Immature natural killer cell (primary cell): ENCODE measurements at regions not wholly inside any gene's neighbourhood (a gene's known extent, or its start where the extent isn't known, plus 50 kb on each side); places are given as distances from the start of the nearest gene placed in this dataset.

ENCODE experiments used
- DNase-seq, 3 donors: peaks; one replicate each; pipeline ENCODE4 v3.0.0; 2022; ENCODE audit warnings: mixed read lengths in 1 of 3
- H3K27ac Mint-ChIP-seq, 6 donors: one replicate each; pipeline ENCODE4 v1.8.0; 2020; ENCODE audit warnings: mixed read lengths in 6 of 6, mild to moderate bottlenecking in 5 of 6, inconsistent platforms in 4 of 6, moderate library complexity in 3 of 6
- H3K27me3 Mint-ChIP-seq, 3 donors: one replicate each; pipeline ENCODE4 v1.8.0; 2020 to 2021; ENCODE audit warnings: low read depth in 3 of 3, mild to moderate bottlenecking in 3 of 3, mixed read lengths in 3 of 3, moderate library complexity in 3 of 3, inconsistent platforms in 1 of 3
- H3K36me3 Mint-ChIP-seq, 3 donors: one replicate each; pipeline ENCODE4 v1.8.0; 2020; ENCODE audit warnings: mixed read lengths in 3 of 3, inconsistent platforms in 2 of 3, mild to moderate bottlenecking in 2 of 3
- H3K4me1 Mint-ChIP-seq, 2 donors: one replicate each; pipeline ENCODE4 v1.8.0; 2020; ENCODE audit warnings: inconsistent platforms in 2 of 2, mild to moderate bottlenecking in 2 of 2, mixed read lengths in 2 of 2, moderate library complexity in 1 of 2
- H3K4me3 Mint-ChIP-seq, 5 donors: one replicate each; pipeline ENCODE4 v1.8.0; 2020; ENCODE audit warnings: mild to moderate bottlenecking in 5 of 5, mixed read lengths in 5 of 5, inconsistent platforms in 3 of 5, moderate library complexity in 3 of 5
- H3K9me3 Mint-ChIP-seq, 6 donors: one replicate each; pipeline ENCODE4 v1.8.0; 2020; ENCODE audit warnings: mild to moderate bottlenecking in 6 of 6, mixed read lengths in 6 of 6, inconsistent platforms in 4 of 6, moderate library complexity in 3 of 6

DNA sequence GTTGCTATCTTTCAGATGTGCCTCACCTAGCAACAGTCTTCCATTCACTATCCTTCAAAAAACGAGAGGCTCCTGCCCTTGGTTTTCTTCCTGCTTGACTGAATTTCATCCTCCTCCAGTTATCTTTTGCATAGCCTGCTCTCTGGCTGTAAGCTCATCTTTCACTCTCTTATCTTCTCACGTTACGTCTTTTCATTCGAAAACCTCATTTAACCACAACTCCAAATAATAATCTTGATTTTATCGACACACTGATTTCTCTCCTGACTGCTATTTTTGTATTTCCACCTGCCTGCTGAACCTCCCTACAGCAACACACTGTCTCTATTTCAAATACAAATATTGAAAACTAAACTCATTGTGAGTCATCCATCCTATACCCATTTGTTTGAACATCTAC lies 230.7 kb upstream of the TMC3 start:
- Mint-ChIP-seq H3K4me3 (no peak overlapping the region), H3K4me1 (no peaks in the 10 kb centered on the region), H3K27me3 (peaks cover 2 to 8% (median 4%) of the 10 kb centered on the region in 3 donors), H3K9me3 (peaks cover 10 to 17% (median 15%) of the 10 kb centered on the region in 6 donors), H3K27ac (no peak overlapping the region), H3K36me3 (peaks cover 0 to 4% (median 0%) of the 10 kb centered on the region in 3 donors)
- DNase-seq = no peak

DNA sequence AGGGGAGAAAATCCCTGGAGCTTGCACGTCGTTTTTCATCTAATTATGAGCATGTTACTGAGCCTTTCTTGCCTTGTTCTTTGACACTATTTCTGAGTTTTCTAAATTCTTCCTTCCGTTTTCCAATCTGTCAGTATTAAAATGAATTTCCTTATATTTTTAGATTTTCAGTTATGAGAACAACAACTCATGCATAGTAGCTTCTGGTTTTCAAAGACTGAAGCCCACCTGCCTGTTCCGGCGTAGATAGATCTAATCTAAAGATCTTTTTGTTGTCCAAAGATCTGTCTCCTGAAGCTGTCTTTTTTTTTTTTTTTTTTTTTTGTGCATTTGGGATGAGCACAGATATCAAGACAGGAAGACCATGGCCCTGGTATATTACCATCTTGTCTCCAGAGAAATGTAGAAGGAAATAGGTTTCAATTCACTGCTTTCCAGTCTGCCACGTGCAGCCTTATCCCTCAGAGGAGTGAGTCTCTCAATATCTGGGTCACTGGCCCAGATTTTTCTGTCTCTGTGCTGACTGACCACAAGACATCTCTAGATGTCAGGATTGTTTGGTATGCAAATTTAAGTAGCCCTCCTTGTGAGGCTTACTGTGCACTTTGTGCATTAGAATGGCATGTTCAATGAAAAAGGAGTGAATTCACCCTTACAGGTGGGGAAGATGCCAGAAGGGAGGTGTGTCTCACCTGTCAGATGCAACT lies 222.3 kb upstream of the TMC3 start:
- H3K4me1 Mint-ChIP-seq = no peaks in the 10 kb centered on the region
- peaks cover 1 to 2% (median 2%) of the 10 kb centered on the region in 3 donors for H3K27me3 Mint-ChIP-seq
- H3K4me3 Mint-ChIP-seq = no peak overlapping the region
- no peak for DNase-seq
- H3K9me3 Mint-ChIP-seq = peaks cover 8 to 13% (median 10%) of the 10 kb centered on the region in 6 donors
- no peak overlapping the region for H3K27ac Mint-ChIP-seq
- H3K36me3 Mint-ChIP-seq = peaks cover 0 to 4% (median 0%) of the 10 kb centered on the region in 3 donors

DNA sequence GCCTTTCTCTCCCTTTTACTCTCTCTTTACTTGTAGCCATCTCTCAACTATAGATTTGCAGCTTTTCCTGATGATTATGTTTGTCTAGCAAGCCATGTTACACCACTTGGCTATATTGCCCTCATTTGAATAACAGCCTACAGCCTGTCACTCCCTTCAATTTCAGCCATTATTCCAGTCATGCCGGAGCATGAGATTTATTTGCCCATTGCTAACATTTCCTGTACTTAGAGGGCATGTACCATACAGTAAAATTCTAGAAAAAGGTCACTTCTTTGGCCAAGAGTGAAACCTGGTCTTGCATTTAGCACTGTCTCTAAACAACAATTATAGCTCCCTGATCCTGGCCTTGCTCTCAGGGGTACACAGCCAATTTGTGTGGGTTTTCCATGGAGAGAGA lies 221.7 kb upstream of the TMC3 start:
- Mint-ChIP-seq H3K4me3 (no peak overlapping the region), H3K9me3 (peaks cover 5 to 11% (median 7%) of the 10 kb centered on the region in 6 donors), H3K27ac (no peak overlapping the region), H3K36me3 (peaks cover 0 to 3% (median 0%) of the 10 kb centered on the region in 3 donors), H3K4me1 (no peaks in the 10 kb centered on the region), H3K27me3 (peaks cover 1 to 2% (median 2%) of the 10 kb centered on the region in 3 donors)
- no peak for DNase-seq

DNA sequence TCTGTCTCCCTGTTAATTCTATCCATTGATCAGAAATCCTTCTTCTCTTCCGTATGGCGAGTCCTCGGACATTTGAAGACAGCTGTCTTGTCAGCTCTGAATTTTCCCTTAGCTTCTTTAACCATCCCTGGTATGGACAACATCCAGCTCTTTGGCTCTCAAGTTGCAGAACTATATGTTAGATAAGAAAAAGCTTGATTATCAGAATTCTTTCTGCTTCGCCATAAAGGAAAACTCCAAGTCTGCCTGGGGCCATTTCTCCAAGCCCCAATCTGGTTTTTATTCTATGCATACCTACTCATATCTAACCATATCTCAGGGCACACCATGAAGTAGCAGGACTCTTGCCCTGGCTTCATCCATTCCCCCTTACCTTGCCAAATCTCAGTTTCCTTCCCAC lies 215.7 kb upstream of the TMC3 start:
- H3K4me3 Mint-ChIP-seq = no peak overlapping the region
- H3K36me3 Mint-ChIP-seq = no peaks in the 10 kb centered on the region
- no peak for DNase-seq
- H3K27ac Mint-ChIP-seq = no peak overlapping the region
- H3K27me3 Mint-ChIP-seq = peaks cover 0 to 5% (median 4%) of the 10 kb centered on the region in 3 donors
- H3K9me3 Mint-ChIP-seq = peaks cover 0 to 5% (median under 1%) of the 10 kb centered on the region in 6 donors
- no peaks in the 10 kb centered on the region for H3K4me1 Mint-ChIP-seq

DNA sequence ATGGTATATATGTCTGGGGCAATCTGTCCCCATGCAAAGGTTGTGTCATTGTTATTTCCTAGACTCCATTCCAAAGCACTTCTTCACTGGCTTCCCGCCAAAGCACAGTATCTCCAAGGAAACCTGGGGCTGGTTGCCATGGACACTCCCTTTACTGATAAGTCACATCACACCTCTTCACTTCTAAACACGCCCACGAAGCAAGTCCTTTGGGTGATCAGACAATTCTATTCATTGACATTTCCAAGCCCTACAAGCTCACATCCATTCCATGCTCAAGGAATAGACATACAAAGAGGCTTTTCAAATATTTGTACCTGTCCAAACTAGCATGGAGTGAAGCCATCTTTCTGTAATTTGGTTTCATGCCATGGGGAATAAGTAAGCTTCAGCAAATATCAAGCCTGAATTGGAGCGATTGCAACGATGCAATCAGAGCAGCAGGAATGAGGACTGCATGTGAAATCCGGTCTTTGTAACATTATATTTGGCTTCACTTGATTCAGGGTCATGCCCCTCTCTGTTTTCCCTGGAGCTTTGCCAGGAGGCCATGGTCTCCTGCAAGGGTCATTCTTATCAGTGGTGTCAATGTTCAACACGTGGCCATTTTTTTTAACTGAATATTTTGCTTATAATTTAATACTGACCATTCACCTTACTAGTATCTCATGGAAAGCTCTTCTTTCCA lies 201.6 kb upstream of the TMC3 start:
- H3K9me3 Mint-ChIP-seq = peaks cover 0 to 4% (median 0%) of the 10 kb centered on the region in 6 donors
- H3K4me1 Mint-ChIP-seq = no peaks in the 10 kb centered on the region
- no peaks in the 10 kb centered on the region for H3K36me3 Mint-ChIP-seq
- H3K27me3 Mint-ChIP-seq = peaks cover 2 to 11% (median 5%) of the 10 kb centered on the region in 3 donors
- no peak for DNase-seq
- no peak overlapping the region for H3K27ac Mint-ChIP-seq
- H3K4me3 Mint-ChIP-seq = no peak overlapping the region

DNA sequence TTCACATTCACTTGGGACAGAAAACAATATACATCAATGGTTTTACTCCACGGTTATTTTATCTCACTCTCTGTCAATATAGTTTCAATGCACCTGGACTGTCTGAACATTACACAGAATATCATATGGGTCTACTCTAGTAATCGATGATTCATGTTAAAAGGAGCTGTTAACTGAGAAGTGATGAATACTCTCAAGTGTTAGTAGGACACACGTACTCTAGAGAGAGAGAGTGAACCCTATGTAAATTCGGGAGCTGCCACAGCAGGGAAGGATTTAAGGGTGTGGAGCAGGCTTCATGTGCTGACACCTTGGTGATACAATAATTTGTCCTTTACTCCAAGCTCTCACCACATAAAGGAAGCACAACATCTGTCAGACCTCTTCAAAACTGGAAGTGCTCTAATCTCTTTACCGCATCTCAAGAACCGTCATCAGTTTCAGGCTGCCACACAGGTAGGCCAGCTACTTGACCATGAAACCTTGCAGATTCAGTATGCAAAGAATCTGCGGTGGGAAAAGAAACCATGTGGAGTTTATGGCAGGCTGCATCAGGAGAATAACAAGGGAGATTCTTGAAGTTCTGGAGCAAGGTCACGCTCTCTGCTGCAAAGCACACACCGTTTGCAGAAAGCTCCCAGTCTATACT lies 199.2 kb upstream of the TMC3 start:
- DNase-seq = no peak
- Mint-ChIP-seq H3K36me3 (no peaks in the 10 kb centered on the region), H3K27me3 (peaks cover 2 to 11% (median 2%) of the 10 kb centered on the region in 3 donors), H3K9me3 (peaks cover 0 to 1% (median 0%) of the 10 kb centered on the region in 6 donors), H3K4me1 (no peaks in the 10 kb centered on the region), H3K27ac (no peak overlapping the region), H3K4me3 (no peak overlapping the region)

DNA sequence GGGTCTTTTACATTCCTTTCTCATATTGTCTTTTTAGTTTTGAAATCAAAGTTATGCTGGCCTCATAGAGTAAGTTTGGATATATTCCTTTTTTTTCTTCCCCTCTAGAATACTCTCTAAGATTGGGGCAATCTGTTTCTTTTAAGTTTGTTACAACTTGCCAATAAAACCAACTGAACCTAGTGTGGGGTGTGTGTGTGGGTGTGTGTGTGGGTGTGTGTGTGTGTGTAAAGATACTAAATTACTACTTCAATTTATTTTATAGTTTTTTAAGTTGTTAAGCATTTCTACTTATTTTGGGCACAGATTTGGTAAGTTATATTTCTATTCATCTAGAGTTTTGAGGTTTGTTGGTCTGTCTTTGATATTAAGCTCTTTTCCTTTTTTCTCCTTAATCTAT lies 198.2 kb upstream of the TMC3 start:
- Mint-ChIP-seq H3K4me3 (no peak overlapping the region), H3K27ac (no peak overlapping the region), H3K4me1 (no peaks in the 10 kb centered on the region), H3K27me3 (peaks cover 2 to 11% (median 2%) of the 10 kb centered on the region in 3 donors), H3K36me3 (no peaks in the 10 kb centered on the region), H3K9me3 (peaks cover 0 to 1% (median 0%) of the 10 kb centered on the region in 6 donors)
- no peak for DNase-seq

DNA sequence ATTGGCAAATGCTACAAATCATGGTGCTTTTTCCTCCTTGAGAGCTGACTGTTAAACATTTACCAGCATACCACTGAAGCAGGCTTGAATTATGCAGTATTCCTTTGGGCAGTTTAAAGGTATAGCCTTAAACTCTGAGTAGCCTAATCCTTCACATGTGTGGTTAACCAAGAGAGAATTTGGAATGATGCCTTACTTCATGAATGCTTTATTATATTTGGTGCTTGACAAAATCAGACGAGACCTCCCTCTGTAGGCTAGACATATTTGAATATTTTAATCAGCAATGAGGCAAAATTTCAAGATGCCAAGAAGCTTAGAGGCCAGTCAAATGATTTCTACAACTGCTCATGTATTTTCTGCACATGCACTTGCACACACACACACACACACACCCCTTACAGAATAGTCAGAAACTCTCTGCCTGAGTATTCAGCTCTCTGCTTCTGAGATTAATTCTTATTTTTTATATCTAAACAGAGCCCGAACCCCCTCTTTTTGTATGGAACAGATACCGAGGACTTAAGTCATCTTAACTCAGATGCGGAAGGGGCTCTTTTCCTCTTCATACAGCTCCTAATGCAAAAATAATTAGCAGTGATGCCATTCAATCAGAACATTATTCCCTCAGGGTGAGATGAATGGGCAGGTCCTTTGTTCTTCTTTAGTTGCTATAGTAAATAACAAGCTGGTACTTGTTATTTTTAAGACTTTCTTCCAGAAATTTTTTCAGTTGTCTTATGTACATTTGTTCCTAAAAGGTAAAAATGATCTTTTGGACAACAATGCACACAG lies 195.5 kb upstream of the TMC3 start:
- DNase-seq = no peak
- H3K36me3 Mint-ChIP-seq = no peaks in the 10 kb centered on the region
- no peak overlapping the region for H3K27ac Mint-ChIP-seq
- H3K9me3 Mint-ChIP-seq = peaks cover 0 to 3% (median 0%) of the 10 kb centered on the region in 6 donors
- H3K4me1 Mint-ChIP-seq = no peaks in the 10 kb centered on the region
- no peak overlapping the region for H3K4me3 Mint-ChIP-seq
- H3K27me3 Mint-ChIP-seq = peaks cover 2 to 7% (median 4%) of the 10 kb centered on the region in 3 donors

DNA sequence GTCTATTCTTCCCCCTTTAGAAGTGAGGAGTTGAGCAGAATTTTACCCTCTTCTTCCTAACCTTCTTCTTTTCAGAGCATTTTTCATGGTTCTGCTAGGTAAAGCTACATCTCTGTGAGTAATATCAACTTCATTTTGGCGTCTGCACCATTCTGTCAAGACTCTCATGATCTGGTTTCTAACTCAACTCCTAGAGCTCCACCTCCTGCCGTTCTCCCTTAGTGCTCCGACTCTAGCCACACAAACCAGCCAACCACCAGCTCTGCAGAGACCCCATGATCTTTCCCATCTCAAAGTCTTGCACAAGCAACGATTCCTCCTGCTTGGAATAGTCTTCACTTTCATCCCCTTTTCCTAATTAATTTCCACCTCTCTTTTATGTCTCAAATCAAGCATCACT lies 193.9 kb upstream of the TMC3 start:
- DNase-seq = no peak
- no peak overlapping the region for H3K27ac Mint-ChIP-seq
- H3K4me1 Mint-ChIP-seq = no peaks in the 10 kb centered on the region
- no peaks in the 10 kb centered on the region for H3K36me3 Mint-ChIP-seq
- peaks cover 0 to 3% (median 0%) of the 10 kb centered on the region in 6 donors for H3K9me3 Mint-ChIP-seq
- H3K4me3 Mint-ChIP-seq = no peak overlapping the region
- peaks cover 2 to 4% (median 4%) of the 10 kb centered on the region in 3 donors for H3K27me3 Mint-ChIP-seq

DNA sequence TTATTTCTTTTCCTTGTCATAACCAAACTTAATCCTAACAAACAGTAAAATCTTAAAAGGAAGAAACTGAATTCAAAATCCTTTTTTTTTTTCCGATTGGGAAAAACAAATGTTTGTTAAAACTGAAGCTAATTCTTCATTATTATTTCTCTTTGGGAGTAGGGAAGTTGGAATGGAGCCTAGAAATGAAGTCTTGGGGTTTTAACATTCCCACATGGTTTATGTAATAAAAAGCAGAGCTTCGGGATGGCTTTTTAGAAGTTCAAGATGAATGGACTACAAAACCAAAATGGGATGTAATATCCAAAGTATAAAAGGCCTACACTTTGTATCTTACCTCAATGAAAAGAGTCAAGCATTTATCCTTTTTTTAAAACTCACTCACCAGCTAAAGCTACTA lies 189.0 kb upstream of the TMC3 start:
- no peaks in the 10 kb centered on the region for H3K36me3 Mint-ChIP-seq
- no peak overlapping the region for H3K27ac Mint-ChIP-seq
- no peak overlapping the region for H3K4me3 Mint-ChIP-seq
- H3K27me3 Mint-ChIP-seq = peaks cover 0 to 5% (median 0%) of the 10 kb centered on the region in 3 donors
- H3K4me1 Mint-ChIP-seq = no peaks in the 10 kb centered on the region
- peaks cover 0 to 1% (median 0%) of the 10 kb centered on the region in 6 donors for H3K9me3 Mint-ChIP-seq
- no peak for DNase-seq

DNA sequence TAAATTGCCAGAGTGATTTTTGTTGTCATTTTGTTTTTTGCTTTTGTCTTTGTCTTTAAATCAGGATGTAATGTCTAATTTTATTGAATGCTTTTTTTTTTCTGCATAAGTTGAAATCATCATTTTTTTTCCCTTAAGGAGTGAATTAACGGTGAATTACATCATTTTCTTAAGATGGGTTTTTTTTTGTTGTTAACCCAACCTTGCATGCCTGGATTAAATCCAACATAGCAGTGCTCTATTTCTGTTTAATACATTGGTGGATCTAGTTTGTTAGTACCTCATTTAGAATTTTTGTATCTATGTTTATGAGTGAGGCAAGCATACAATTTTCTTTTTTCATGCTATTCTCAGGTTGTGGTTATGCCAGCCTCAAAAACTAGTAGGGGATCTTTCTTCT lies 186.4 kb upstream of the TMC3 start:
- Mint-ChIP-seq H3K4me3 (no peak overlapping the region), H3K27me3 (peaks cover 0 to 3% (median 2%) of the 10 kb centered on the region in 3 donors), H3K9me3 (peaks cover 0 to 3% (median 0%) of the 10 kb centered on the region in 6 donors), H3K27ac (no peak overlapping the region), H3K4me1 (no peaks in the 10 kb centered on the region), H3K36me3 (no peaks in the 10 kb centered on the region)
- DNase-seq = no peak

DNA sequence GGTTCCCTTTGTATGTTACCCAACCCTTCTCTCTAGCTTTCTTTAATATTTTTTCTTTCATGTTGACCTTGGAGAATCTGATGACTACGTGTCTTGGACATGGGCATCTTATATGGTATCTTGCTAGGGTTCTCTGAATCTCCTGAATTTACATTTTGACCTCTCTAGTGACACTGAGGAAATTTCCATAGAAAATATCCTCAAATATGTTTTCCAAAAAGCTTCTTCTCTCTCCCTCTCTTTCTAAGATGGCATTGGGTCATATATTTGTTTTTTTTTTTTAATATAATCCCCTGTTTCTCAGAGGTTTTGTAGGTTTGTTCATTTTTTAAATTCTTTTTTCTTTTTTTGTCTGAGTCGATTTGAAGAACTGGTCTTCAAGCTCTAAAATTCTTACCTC lies 184.0 kb upstream of the TMC3 start:
- peaks cover 0 to 3% (median 0%) of the 10 kb centered on the region in 6 donors for H3K9me3 Mint-ChIP-seq
- no peaks in the 10 kb centered on the region for H3K36me3 Mint-ChIP-seq
- no peak overlapping the region for H3K27ac Mint-ChIP-seq
- no peak overlapping the region for H3K4me3 Mint-ChIP-seq
- DNase-seq = no peak
- peaks cover 0 to 5% (median 2%) of the 10 kb centered on the region in 3 donors for H3K27me3 Mint-ChIP-seq
- no peaks in the 10 kb centered on the region for H3K4me1 Mint-ChIP-seq

DNA sequence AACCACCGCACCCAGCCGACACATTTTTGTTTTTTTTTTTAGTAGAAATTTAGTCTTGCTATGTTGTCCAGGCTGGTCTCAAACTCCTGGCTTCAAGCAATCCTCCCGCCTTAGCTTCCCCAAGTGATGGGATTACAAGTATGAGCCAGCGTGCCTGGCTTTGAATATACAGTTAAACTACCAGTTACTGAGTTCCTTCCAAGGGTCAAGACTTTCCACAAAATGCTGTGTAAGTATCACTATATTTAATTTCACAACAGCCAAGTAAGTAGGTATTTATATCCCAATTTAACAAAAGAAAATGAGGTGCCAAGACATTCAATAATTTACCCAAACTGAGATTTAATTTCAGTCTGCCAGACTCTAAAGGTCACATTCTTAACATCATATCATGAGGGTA lies 181.3 kb upstream of the TMC3 start:
- Mint-ChIP-seq H3K4me3 (no peak overlapping the region), H3K36me3 (no peaks in the 10 kb centered on the region)

More for the DNA sequence above, 181.3 kb upstream of the TMC3 start:
- Mint-ChIP-seq H3K9me3 (peaks cover 0 to 3% (median 0%) of the 10 kb centered on the region in 6 donors), H3K27me3 (peaks cover 0 to 10% (median 2%) of the 10 kb centered on the region in 3 donors), H3K27ac (no peak overlapping the region), H3K4me1 (no peaks in the 10 kb centered on the region)
- no peak for DNase-seq
